ENCODE measurements at regions not wholly inside any gene's neighbourhood (a gene's known extent, or its start where the extent isn't known, plus 50 kb on each side); places are given as distances from the start of the nearest gene placed in this dataset.

DNA sequence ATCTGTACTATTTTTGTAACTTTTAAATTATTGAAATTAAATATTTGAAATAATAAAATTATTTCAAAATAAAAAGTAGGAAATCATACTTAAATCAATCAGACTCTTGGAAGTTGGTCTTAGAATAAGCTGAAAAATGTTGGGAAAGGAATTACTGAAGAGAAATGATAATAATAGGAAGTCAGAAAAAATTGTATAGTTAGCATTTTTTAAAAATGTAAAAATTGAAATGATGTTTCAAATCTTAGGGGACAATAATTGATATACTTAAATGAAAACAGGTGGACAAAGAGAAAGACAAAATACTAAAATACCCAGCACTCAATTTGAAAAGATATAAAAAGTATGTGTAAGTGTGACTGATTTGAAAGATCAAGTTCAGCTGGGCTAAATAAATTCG is 186.1 kb downstream of the BMP2 start:
- 71 to 78% methylated on average over 1 of the region's 1 CpG for WGBS, 2 donors

DNA sequence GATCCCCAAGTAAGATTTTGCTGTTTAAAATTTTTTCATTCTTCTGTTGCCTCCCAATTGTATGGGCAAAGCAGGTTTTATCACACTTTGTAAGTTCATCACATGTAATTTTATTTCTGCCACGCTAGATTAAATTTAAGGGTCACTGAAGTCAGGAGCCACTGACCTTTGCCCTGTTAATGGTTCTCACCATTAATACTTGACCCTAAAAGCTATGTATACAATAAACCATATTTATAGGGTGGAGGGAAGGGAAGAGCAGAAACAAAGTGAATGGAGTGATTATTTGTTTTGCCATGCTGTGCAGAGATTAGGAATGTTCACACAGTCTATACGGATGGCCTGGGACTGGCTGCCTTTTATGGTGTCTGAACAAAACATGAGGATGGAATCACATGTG is 186.7 kb downstream of the BMP2 start:
- DNase-seq, result no peak
- Histone ChIP-seq H3K27me3 (no peaks in the 10 kb centered on the region), H3K27ac (no peak overlapping the region), H3K36me3 (no peaks in the 10 kb centered on the region), H3K9me3 (no peaks in the 10 kb centered on the region), H3K4me3 (no peak overlapping the region), H3K4me1 (no peaks in the 10 kb centered on the region)
- TF ChIP-seq CTCF (IDR thresholded peaks at IDR 0.05) (no peak), EP300 (IDR thresholded peaks at IDR 0.05) (no peak), POLR2AphosphoS5 (IDR thresholded peaks at IDR 0.05) (no peak), POLR2A (IDR thresholded peaks at IDR 0.05) (no peak)
- WGBS, 2 donors, result 32 to 61% methylated on average over 2 of the region's 2 CpGs
- intact Hi-C loops (cut with DNase I), result no loop called here

More for the DNA sequence above, 186.1 kb downstream of the BMP2 start:
- no peak overlapping the region for H3K4me3 ChIP-seq
- H3K36me3 ChIP-seq, result no peaks in the 10 kb centered on the region
- no peaks in the 10 kb centered on the region for H3K4me1 ChIP-seq
- intact Hi-C loops (cut with DNase I), result no loop called here
- no peaks in the 10 kb centered on the region for H3K9me3 ChIP-seq
- no peaks in the 10 kb centered on the region for H3K27me3 ChIP-seq
- DNase-seq, result no peak
- no peak for TF ChIP-seq POLR2A (IDR thresholded peaks at IDR 0.05)
- no peak for TF ChIP-seq EP300 (IDR thresholded peaks at IDR 0.05)
- no peak for TF ChIP-seq POLR2AphosphoS5 (IDR thresholded peaks at IDR 0.05)
- TF ChIP-seq CTCF (IDR thresholded peaks at IDR 0.05), result no peak
- H3K27ac ChIP-seq, result no peak overlapping the region

GRCh38 chr20:6956056-6956455 is 188.6 kb downstream of the BMP2 start:
- no peaks in the 10 kb centered on the region for H3K4me1 ChIP-seq

DNA sequence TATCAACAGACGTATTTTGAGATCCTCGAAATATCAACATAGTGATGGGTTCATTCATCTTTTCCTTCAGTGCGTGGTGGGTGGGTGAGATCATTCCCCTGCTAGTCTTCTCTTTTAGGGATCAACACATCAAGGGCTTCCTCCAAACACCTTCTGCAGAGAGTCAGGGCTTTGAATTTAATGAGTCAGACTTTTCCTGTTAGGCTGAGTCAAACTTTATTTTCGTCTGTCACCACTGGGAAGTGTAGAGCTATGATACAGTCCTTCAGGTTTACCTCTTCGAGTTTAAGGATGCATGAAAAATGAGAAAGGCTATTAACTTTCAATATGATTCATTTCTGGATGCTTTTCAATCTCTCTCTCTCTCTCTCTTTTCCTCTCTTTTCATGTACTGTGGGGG is 189.1 kb downstream of the BMP2 start:
- no peak for DNase-seq
- TF ChIP-seq CTCF (IDR thresholded peaks at IDR 0.05) (no peak), POLR2AphosphoS5 (IDR thresholded peaks at IDR 0.05) (no peak)
- no peaks in the 10 kb centered on the region for H3K36me3 ChIP-seq
- no peak overlapping the region for H3K4me3 ChIP-seq
- H3K27me3 ChIP-seq, result no peaks in the 10 kb centered on the region
- H3K4me1 ChIP-seq, result no peaks in the 10 kb centered on the region
- intact Hi-C loops (cut with DNase I), result no loop called here
- WGBS, 2 donors, result 69 to 70% methylated on average over 5 of the region's 5 CpGs
- H3K27ac ChIP-seq, result no peak overlapping the region
- no peaks in the 10 kb centered on the region for H3K9me3 ChIP-seq

More at GRCh38 chr20:6956056-6956455, 188.6 kb downstream of the BMP2 start:
- no peaks in the 10 kb centered on the region for H3K27me3 ChIP-seq
- H3K9me3 ChIP-seq, result no peaks in the 10 kb centered on the region
- TF ChIP-seq POLR2A (IDR thresholded peaks at IDR 0.05) (no peak), POLR2AphosphoS5 (IDR thresholded peaks at IDR 0.05) (no peak), CTCF (IDR thresholded peaks at IDR 0.05) (no peak), EP300 (IDR thresholded peaks at IDR 0.05) (no peak)
- DNase-seq, result no peak
- no peak overlapping the region for H3K4me3 ChIP-seq
- H3K27ac ChIP-seq, result no peak overlapping the region
- H3K36me3 ChIP-seq, result no peaks in the 10 kb centered on the region
- intact Hi-C loops (cut with DNase I), result no loop called here
- WGBS, 2 donors, result 83 to 91% methylated on average over 2 of the region's 2 CpGs

GRCh38 chr20:6959900-6960312 is 192.4 kb downstream of the BMP2 start:
- Histone ChIP-seq H3K9me3 (no peaks in the 10 kb centered on the region), H3K36me3 (no peaks in the 10 kb centered on the region), H3K4me1 (no peaks in the 10 kb centered on the region), H3K27me3 (no peaks in the 10 kb centered on the region), H3K4me3 (no peak overlapping the region), H3K27ac (no peak overlapping the region)
- 10 to 45% methylated on average over 3 of the region's 3 CpGs for whole genome bisulfite sequencing, 2 donors
- intact Hi-C loops (cut with DNase I), result no loop called here
- no peak for DNase-seq
- TF ChIP-seq POLR2AphosphoS5 (IDR thresholded peaks at IDR 0.05) (no peak), CTCF (IDR thresholded peaks at IDR 0.05) (no peak), POLR2A (IDR thresholded peaks at IDR 0.05) (no peak), EP300 (IDR thresholded peaks at IDR 0.05) (no peak)

All from sigmoid colon (tissue), 6 donors.